HEK293T (cell line): ENCODE measurements at regions not wholly inside any gene's neighbourhood (a gene's known extent, or its start where the extent isn't known, plus 50 kb on each side); places are given as distances from the start of the nearest gene placed in this dataset.

Experiments
- CTCF ChIA-PET: fragments of 350-600 bp; formaldehyde crosslinking; extraction: SDS; loops from one replicate; lab custom pipeline; 2021; ENCODE audit warnings: antibody characterized with exemption, inconsistent platforms; lab: Yijun Ruan, JAX
- POLR2A ChIA-PET: fragments of 350-600 bp; formaldehyde crosslinking; extraction: SDS; loops from one replicate; lab custom pipeline; 2020; ENCODE audit warnings: antibody characterized with exemption, inconsistent platforms; lab: Yijun Ruan, JAX
- DNase-seq: peaks from one replicate; pipeline ENCODE4 v3.0.0; 2012; ENCODE audit warnings: mixed read lengths; ENCODE audit errors: extremely low spot score
- ARNT ChIP-seq: fragments of 450-650 bp; IDR thresholded peaks from 2 replicates; pipeline ENCODE4 v1.6.1; 2017; ENCODE audit warnings: mild to moderate bottlenecking
- BHLHE40 ChIP-seq: fragments of 450-650 bp; IDR thresholded peaks from 2 replicates; pipeline ENCODE4 v1.6.1; 2016; ENCODE audit warnings: mild to moderate bottlenecking, moderate library complexity, borderline replicate concordance
- CTBP1 ChIP-seq: fragments of 450-650 bp; IDR thresholded peaks from 2 replicates; pipeline ENCODE4 v1.6.1; 2016; ENCODE audit warnings: borderline replicate concordance
- ELF4 ChIP-seq: fragments of 450-650 bp; IDR thresholded peaks from 2 replicates; pipeline ENCODE4 v1.6.1; 2017; ENCODE audit warnings: antibody characterized with exemption
- FOXA1 ChIP-seq: fragments of 450-650 bp; IDR thresholded peaks from 2 replicates; pipeline ENCODE4 v1.6.1; 2016; ENCODE audit warnings: mild to moderate bottlenecking
- FOXK2 ChIP-seq: fragments of 450-650 bp; IDR thresholded peaks from 2 replicates; pipeline ENCODE4 v1.6.1; 2016; ENCODE audit warnings: mild to moderate bottlenecking
- FOXM1 ChIP-seq: fragments of 450-650 bp; IDR thresholded peaks from 2 replicates; pipeline ENCODE4 v1.6.1; 2017; ENCODE audit warnings: mild to moderate bottlenecking, borderline replicate concordance
- HDGF ChIP-seq: fragments of 450-650 bp; IDR thresholded peaks from 2 replicates; pipeline ENCODE4 v1.6.1; 2017; ENCODE audit warnings: antibody characterized with exemption, borderline replicate concordance
- L3MBTL2 ChIP-seq: fragments of 450-650 bp; conservative IDR thresholded peaks from 2 replicates; pipeline ENCODE4 v1.6.1; 2016; ENCODE audit warnings: mild to moderate bottlenecking
- LEF1 ChIP-seq: fragments of 450-650 bp; IDR thresholded peaks from 2 replicates; pipeline ENCODE4 v1.6.1; 2017; ENCODE audit warnings: mild to moderate bottlenecking, borderline replicate concordance
- NFRKB ChIP-seq: fragments of 450-650 bp; IDR thresholded peaks from 2 replicates; pipeline ENCODE4 v1.6.1; 2016; ENCODE audit warnings: mild to moderate bottlenecking, moderate library complexity
- SP1 ChIP-seq: fragments of 450-650 bp; IDR thresholded peaks from 2 replicates; pipeline ENCODE4 v1.6.1; 2017
- SUZ12 ChIP-seq: fragments of 450-650 bp; IDR thresholded peaks from 2 replicates; pipeline ENCODE4 v1.6.1; 2016; ENCODE audit warnings: mild to moderate bottlenecking
- TARDBP ChIP-seq: fragments of 450-650 bp; IDR thresholded peaks from 2 replicates; pipeline ENCODE4 v1.6.1; 2016
- ZNF384 ChIP-seq: fragments of 450-650 bp; IDR thresholded peaks from 2 replicates; pipeline ENCODE4 v1.6.1; 2016
- TF ChIP-seq, protein P1 (sequence below): fragments of 450-650 bp; IDR thresholded peaks from 2 replicates; pipeline ENCODE4 v1.6.1; 2016

DNA sequence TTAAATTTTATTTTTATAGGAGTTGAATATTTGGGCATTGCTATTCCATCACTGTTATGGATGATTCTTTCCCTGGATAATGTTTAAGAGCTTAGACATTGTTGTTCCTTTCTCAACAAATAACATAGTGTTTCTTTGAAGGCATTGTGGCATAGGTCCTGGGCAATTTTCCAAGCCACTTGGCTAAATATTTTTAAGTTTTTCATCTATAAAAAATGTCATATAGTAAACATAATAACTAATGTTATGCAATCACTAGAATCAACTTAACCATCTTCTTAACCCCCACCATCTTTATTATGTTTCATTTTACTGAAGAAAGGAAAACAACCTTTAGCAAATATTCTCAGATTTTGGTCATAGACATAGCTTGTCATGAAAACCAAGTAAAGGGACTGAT, 600.6 kb upstream of the LMO3 start:
- TF ChIP-seq, protein P1, sequence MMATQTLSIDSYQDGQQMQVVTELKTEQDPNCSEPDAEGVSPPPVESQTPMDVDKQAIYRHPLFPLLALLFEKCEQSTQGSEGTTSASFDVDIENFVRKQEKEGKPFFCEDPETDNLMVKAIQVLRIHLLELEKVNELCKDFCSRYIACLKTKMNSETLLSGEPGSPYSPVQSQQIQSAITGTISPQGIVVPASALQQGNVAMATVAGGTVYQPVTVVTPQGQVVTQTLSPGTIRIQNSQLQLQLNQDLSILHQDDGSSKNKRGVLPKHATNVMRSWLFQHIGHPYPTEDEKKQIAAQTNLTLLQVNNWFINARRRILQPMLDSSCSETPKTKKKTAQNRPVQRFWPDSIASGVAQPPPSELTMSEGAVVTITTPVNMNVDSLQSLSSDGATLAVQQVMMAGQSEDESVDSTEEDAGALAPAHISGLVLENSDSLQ = no peak
- TF ChIP-seq ARNT (no peak), ZNF384 (no peak), L3MBTL2 (no peak), TARDBP (no peak), FOXK2 (no peak), FOXM1 (no peak), LEF1 (no peak), SP1 (no peak), HDGF (no peak), SUZ12 (no peak), NFRKB (no peak), ELF4 (no peak), CTBP1 (no peak), BHLHE40 (no peak), FOXA1 (no peak)
- POLR2A ChIA-PET = no interaction called here
- DNase-seq = no peak
- CTCF ChIA-PET = no interaction called here

DNA sequence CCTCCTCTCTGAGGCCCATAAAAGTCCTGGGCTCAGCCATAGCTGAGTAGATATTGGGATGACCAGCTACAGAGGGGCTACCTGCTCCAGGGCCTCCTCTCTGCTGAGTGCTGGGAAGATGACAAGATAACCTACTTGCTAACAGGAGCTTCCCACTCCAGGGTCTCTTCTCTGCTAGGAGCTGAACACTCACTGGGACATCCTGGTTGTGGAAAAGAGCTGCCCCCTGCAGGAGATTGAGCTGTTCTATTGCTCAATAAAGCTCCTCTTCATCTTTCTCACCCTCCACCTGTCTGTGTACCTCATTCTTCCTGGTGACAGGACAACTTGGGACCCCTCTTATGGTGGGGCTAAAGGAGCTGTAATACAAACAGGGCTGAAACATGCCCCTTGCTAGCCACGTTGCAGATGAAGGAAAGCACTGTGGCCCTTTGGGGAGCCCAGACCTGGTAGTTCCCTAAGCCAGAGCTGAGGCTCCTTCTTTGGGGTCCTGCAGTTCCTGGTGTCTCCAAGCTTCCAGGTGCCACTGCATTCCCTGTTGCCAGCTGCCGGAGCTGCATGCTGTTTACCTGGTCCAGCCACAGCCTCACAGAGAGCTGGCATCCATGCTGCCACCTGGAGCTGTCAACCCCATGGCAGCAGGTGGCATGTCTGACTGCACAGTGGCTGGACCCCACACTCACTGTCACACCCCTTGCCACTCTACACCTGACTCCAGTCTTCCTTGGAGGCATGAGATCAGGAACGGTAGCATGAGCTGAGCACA, 598.5 kb upstream of the LMO3 start:
- no peak for DNase-seq
- POLR2A ChIA-PET = no interaction called here
- TF ChIP-seq BHLHE40 (no peak), CTBP1 (no peak), TARDBP (no peak), L3MBTL2 (no peak), ZNF384 (no peak), ARNT (no peak), LEF1 (no peak), FOXK2 (no peak), FOXA1 (no peak)
- CTCF ChIA-PET = no interaction called here

DNA sequence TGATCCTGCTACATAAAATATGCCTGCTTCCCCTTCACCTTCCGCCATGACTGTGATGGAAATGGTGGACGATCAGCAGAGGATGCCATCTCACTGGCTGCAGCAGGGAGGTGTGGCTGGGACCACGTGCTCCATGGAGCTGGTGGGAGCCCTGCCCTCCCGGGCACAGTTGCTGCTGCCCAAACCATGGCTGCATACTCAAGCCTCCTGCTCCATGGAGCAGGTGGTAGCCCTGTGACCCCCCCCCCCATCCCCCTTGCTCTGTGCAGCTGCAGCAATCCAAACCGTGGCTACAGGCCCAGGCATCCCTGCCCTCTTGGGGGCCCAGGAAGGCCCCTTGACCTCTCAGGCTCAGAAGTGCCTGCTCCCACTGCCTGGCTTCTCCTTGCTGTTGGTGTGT, 597.5 kb upstream of the LMO3 start:
- DNase-seq = no peak
- ChIA-PET CTCF (no interaction called here), POLR2A (no interaction called here)
- TF ChIP-seq LEF1 (no peak), CTBP1 (no peak), BHLHE40 (no peak), FOXA1 (no peak)

DNA sequence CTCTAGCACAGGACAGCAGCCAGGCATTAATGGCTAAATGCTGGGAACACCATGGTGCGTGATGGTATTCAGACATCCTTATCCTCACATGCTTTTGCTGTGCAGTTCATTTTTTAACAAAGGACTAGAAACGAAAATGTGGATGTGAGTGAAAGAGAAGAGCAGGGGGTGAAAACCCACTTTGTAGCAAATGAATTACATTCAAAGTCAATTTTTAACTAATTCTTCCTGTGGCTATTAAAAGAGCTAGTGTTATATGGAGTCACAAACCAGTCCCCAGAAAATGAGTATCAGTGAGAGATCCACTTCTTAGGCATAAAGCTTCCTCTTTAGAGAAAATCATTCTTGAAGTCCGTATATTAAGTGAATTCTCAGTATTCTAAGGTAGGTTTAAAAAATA, 592.0 kb upstream of the LMO3 start:
- ChIA-PET CTCF (no interaction called here), POLR2A (no interaction called here)
- no peak for DNase-seq
- TF ChIP-seq FOXA1 (no peak), FOXK2 (no peak), ARNT (no peak), CTBP1 (no peak), ZNF384 (no peak)

DNA sequence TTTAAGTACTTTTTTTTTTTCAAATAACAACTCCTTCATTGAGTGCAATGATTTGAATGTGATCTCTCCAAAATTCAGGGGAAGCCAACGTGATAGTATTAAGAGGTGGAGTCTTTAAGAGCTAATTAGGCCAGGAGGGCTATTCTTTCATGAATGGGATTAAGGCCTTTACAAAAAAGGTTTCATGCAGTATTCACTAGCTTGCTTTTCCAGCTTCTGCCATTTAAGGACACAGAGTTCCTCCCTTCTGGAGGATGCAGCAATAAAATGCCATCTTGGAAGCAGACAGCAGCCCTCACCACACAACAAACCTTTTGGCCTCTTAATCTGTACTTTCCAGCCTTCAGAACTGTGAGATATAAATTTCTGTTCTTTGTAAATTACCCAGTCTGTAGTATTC, 586.8 kb upstream of the LMO3 start:
- no peak for DNase-seq
- ChIA-PET CTCF (no interaction called here), POLR2A (no interaction called here)
- no peak for TF ChIP-seq NFRKB
- TF ChIP-seq BHLHE40 = no peak
- no peak for TF ChIP-seq L3MBTL2
- TF ChIP-seq ELF4 = no peak
- TF ChIP-seq, protein P1 = no peak
- TF ChIP-seq LEF1 = no peak
- no peak for TF ChIP-seq TARDBP
- TF ChIP-seq ZNF384 = no peak
- TF ChIP-seq SP1 = no peak
- TF ChIP-seq FOXK2 = no peak
- no peak for TF ChIP-seq CTBP1
- no peak for TF ChIP-seq FOXM1
- no peak for TF ChIP-seq FOXA1

DNA sequence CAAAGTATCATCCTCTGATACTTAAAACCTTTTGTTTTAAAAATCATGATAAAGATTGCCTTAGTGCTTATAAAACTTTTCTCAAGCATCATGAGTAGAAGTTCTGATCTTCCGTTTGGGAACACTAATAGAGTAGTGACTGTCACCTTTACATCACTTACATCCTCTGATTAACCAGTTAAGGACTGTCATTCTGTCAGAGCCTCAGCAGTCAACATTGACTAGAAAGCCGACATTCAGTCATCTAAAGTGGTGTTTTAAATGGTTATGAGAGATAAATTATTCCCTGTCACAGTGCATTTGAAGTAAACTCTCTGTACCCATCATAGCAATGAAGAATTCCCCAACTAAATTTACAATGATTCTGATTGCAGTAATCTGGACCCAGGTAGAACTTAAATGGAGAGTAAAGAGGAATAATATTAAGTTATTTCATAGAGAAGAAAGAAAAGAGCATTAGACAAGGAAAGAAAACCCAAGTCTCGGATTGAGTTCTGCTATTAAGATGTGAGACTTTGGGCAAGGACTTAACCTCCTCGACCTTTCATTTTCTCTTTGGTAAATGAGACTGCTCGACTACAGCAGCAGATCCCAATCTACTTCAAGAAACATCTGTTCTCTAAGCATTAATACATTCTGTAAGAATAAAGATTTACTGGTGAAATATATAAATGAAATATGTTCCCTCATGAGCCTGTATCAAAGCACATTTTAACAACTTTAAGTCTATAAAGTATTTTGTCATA, 563.9 kb upstream of the LMO3 start:
- ChIA-PET POLR2A (no interaction called here), CTCF (no interaction called here)
- no peak for TF ChIP-seq BHLHE40
- no peak for TF ChIP-seq SUZ12
- DNase-seq = no peak
